K562 (cell line): ENCODE measurements at regions not wholly inside any gene's neighbourhood (a gene's known extent, or its start where the extent isn't known, plus 50 kb on each side); places are given as distances from the start of the nearest gene placed in this dataset.

Experiments used
- EGR1 ChIP-seq: fragments of 450-650 bp; conservative IDR thresholded peaks from 2 replicates; pipeline ENCODE4 v1.6.1; 2017; ENCODE audit warnings: mild to moderate bottlenecking
- HDAC6 ChIP-seq: IDR thresholded peaks from 2 replicates; pipeline ENCODE4 v1.6.1; 2012; ENCODE audit warnings: low read depth, mild to moderate bottlenecking, control low read depth, inconsistent platforms, low read length, moderate library complexity
- MTA3 ChIP-seq: fragments of 450-650 bp; formaldehyde crosslinking; IDR thresholded peaks from 2 replicates; pipeline ENCODE4 v1.6.1; 2017; ENCODE audit warnings: mild to moderate bottlenecking, borderline replicate concordance
- POLR2AphosphoS5 ChIP-seq: IDR thresholded peaks from 2 replicates; pipeline ENCODE4 v1.6.1; 2011; ENCODE audit warnings: mild to moderate bottlenecking, low read depth, low read length, moderate library complexity; ENCODE audit not compliant: control insufficient read depth, insufficient read depth
- RBBP5 ChIP-seq: fragments of 200-600 bp; sonication (generic); IDR thresholded peaks from 2 replicates; pipeline ENCODE4 v1.6.1; 2012; ENCODE audit warnings: borderline replicate concordance, mild to moderate bottlenecking, low read length, control low read depth, inconsistent platforms; ENCODE audit not compliant: insufficient read depth, poor library complexity, severe bottlenecking
- ZFX ChIP-seq: sonication (generic); formaldehyde crosslinking; IDR thresholded peaks from 2 replicates; pipeline ENCODE4 v1.8.0; 2022; ENCODE audit warnings: mild to moderate bottlenecking, missing genetic modification reagents, moderate library complexity
- ZKSCAN3 ChIP-seq: fragments of 250-450 bp; sonication (Bioruptor Pico); IDR thresholded peaks from 2 replicates; pipeline ENCODE4 v1.4.0; 2020
- ZNF589 ChIP-seq: fragments of 200-800 bp; sonication (Bioruptor generic); IDR thresholded peaks from 2 replicates; pipeline ENCODE4 v1.6.1; 2016; ENCODE audit warnings: low read depth, missing genetic modification characterization, missing compliant biosample characterization
- TF ChIP-seq, protein P1 (sequence below), 3 experiments: IDR thresholded peaks in 2 of 3; conservative IDR thresholded peaks in 1 of 3; 2 replicates each; pipeline ENCODE4 v1.5.1; 2011 to 2012; ENCODE audit warnings: low read length in 3 of 3, mild to moderate bottlenecking in 3 of 3, control low read depth in 2 of 3, improper control_type of control experiment in 1 of 3, inconsistent platforms in 1 of 3, low read depth in 1 of 3, mixed read lengths in 1 of 3, moderate library complexity in 1 of 3; ENCODE audit not compliant: insufficient read depth in 2 of 3
- TF ChIP-seq, protein P2 (sequence below), 3 experiments: fragments of 200-800 bp in 1 of 3; fragments of 250-450 bp in 1 of 3; fragments of 450-650 bp in 1 of 3; sonication (Bioruptor Pico) in 1 of 3; sonication (Bioruptor generic) in 1 of 3; formaldehyde crosslinking in 1 of 3; IDR thresholded peaks; 2 replicates each; pipeline versions ENCODE4 v1.6.1 to v1.8.0; 2016 to 2022; ENCODE audit warnings: mild to moderate bottlenecking in 2 of 3, missing genetic modification characterization in 2 of 3, missing compliant biosample characterization in 1 of 3, moderate library complexity in 1 of 3
- TF ChIP-seq, protein P3 (sequence below): sonication (generic); formaldehyde crosslinking; IDR thresholded peaks from 2 replicates; pipeline ENCODE4 v1.8.0; 2022; ENCODE audit warnings: mild to moderate bottlenecking, low read depth, missing genetic modification reagents

DNA sequence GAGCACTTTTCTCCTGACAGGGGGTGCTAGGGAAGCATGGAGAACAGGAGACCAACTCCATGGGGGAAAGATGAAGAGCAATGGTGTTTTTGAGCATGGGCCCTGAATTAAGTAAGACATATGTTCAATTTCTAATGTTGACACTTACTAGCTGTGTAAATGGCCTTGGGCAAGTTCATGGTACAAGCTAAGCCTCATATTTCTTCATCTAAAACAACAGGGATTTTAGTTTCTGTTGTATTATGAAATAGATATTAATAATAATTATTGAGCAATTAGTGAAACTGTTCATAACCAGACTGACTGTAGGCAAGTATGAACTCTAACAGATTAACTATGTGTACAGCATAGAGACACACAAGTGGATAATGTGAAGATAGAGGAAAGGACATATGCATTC lies 515.0 kb upstream of the FAT1 start:
- no peak for TF ChIP-seq RBBP5
- TF ChIP-seq, protein P1, sequence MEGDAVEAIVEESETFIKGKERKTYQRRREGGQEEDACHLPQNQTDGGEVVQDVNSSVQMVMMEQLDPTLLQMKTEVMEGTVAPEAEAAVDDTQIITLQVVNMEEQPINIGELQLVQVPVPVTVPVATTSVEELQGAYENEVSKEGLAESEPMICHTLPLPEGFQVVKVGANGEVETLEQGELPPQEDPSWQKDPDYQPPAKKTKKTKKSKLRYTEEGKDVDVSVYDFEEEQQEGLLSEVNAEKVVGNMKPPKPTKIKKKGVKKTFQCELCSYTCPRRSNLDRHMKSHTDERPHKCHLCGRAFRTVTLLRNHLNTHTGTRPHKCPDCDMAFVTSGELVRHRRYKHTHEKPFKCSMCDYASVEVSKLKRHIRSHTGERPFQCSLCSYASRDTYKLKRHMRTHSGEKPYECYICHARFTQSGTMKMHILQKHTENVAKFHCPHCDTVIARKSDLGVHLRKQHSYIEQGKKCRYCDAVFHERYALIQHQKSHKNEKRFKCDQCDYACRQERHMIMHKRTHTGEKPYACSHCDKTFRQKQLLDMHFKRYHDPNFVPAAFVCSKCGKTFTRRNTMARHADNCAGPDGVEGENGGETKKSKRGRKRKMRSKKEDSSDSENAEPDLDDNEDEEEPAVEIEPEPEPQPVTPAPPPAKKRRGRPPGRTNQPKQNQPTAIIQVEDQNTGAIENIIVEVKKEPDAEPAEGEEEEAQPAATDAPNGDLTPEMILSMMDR (IDR thresholded peaks at IDR 0.05 in 2 of 3, conservative IDR thresholded peaks at IDR 0.05 in 1 of 3; ENCODE audit: insufficient read depth in 2 of 3, low read depth in 1 of 3, low read length in 3 of 3) = no peak
- TF ChIP-seq, protein P2, sequence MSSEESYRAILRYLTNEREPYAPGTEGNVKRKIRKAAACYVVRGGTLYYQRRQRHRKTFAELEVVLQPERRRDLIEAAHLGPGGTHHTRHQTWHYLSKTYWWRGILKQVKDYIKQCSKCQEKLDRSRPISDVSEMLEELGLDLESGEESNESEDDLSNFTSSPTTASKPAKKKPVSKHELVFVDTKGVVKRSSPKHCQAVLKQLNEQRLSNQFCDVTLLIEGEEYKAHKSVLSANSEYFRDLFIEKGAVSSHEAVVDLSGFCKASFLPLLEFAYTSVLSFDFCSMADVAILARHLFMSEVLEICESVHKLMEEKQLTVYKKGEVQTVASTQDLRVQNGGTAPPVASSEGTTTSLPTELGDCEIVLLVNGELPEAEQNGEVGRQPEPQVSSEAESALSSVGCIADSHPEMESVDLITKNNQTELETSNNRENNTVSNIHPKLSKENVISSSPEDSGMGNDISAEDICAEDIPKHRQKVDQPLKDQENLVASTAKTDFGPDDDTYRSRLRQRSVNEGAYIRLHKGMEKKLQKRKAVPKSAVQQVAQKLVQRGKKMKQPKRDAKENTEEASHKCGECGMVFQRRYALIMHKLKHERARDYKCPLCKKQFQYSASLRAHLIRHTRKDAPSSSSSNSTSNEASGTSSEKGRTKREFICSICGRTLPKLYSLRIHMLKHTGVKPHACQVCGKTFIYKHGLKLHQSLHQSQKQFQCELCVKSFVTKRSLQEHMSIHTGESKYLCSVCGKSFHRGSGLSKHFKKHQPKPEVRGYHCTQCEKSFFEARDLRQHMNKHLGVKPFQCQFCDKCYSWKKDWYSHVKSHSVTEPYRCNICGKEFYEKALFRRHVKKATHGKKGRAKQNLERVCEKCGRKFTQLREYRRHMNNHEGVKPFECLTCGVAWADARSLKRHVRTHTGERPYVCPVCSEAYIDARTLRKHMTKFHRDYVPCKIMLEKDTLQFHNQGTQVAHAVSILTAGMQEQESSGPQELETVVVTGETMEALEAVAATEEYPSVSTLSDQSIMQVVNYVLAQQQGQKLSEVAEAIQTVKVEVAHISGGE (CRISPR knock-in tag; IDR thresholded peaks at IDR 0.05) = no peak
- no peak for TF ChIP-seq ZNF589 (CRISPR knock-in tag)
- no peak for TF ChIP-seq POLR2AphosphoS5
- TF ChIP-seq, protein P3, sequence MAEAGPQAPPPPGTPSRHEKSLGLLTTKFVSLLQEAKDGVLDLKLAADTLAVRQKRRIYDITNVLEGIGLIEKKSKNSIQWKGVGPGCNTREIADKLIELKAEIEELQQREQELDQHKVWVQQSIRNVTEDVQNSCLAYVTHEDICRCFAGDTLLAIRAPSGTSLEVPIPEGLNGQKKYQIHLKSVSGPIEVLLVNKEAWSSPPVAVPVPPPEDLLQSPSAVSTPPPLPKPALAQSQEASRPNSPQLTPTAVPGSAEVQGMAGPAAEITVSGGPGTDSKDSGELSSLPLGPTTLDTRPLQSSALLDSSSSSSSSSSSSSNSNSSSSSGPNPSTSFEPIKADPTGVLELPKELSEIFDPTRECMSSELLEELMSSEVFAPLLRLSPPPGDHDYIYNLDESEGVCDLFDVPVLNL (CRISPR knock-in tag) = no peak
- TF ChIP-seq ZKSCAN3 (CRISPR knock-in tag) = no peak
- no peak for TF ChIP-seq HDAC6
- TF ChIP-seq ZFX (CRISPR knock-in tag) = no peak
- no peak for TF ChIP-seq EGR1
- TF ChIP-seq MTA3 = no peak
